Endothelial cell of umbilical vein (primary cell): ENCODE measurements at regions not wholly inside any gene's neighbourhood (a gene's known extent, or its start where the extent isn't known, plus 50 kb on each side); places are given as distances from the start of the nearest gene placed in this dataset.

Source experiments
- BruUV-seq: library from RNA; stranded (reverse); fragments of 400-500 nt; replicated peaks from 2 replicates; lab custom pipeline; 2021; lab: Mats Ljungman, UMichigan
- CTCF ChIA-PET: fragments of 300-600, 350-600 bp; sonication (Branson Sonifier 250); formaldehyde crosslinking; loops from one replicate; lab custom pipeline; 2021; ENCODE audit warnings: antibody characterized with exemption, inconsistent platforms; lab: Charles Lee
- POLR2A ChIA-PET: fragments of 300-600, 350-600 bp; sonication (Branson Sonifier 250); formaldehyde crosslinking; loops from one replicate; lab custom pipeline; 2021; ENCODE audit warnings: antibody characterized with exemption, inconsistent platforms; lab: Charles Lee
- DNase-seq: peaks from one replicate; pipeline ENCODE4 v3.0.0-alpha.2; 2011; ENCODE audit warnings: low read depth, low spot score
- FAIRE-seq: peaks from 2 replicates; lab custom pipeline; 2011; peaks lifted over from hg19 to GRCh38; lab: Jason Lieb, UNC
- H2AFZ ChIP-seq: 2 replicates; pipeline ENCODE4 v1.6.0; 2012; ENCODE audit warnings: low read depth, low read length, control low read depth, inconsistent platforms
- H3K27ac ChIP-seq: 2 replicates; pipeline ENCODE4 v1.5.1; 2011; ENCODE audit warnings: low read depth, mild to moderate bottlenecking, control low read depth, low read length, moderate library complexity; ENCODE audit not compliant: insufficient read depth
- H3K27me3 ChIP-seq, 2 experiments: 2 replicates each; pipeline versions ENCODE4 v1.6.0 to v1.6.1; 2011; ENCODE audit warnings: low read length in 2 of 2, mixed read lengths in 1 of 2; ENCODE audit not compliant: control insufficient read depth in 2 of 2, insufficient read depth in 2 of 2
- H3K36me3 ChIP-seq, 2 experiments: 2 replicates in 1 of 2; 3 replicates in 1 of 2; pipeline ENCODE4 v1.5.1; 2011; ENCODE audit warnings: low read length in 2 of 2, mild to moderate bottlenecking in 1 of 2, moderate library complexity in 1 of 2; ENCODE audit not compliant: control insufficient read depth in 2 of 2, insufficient read depth in 2 of 2; ENCODE audit errors: extremely low read depth in 1 of 2
- H3K4me1 ChIP-seq: 3 replicates; pipeline ENCODE4 v1.5.1; 2011; ENCODE audit warnings: mild to moderate bottlenecking, low read length; ENCODE audit not compliant: control insufficient read depth, insufficient read depth; ENCODE audit errors: extremely low read depth
- H3K4me2 ChIP-seq: 2 replicates; pipeline ENCODE4 v1.6.1; 2011; ENCODE audit warnings: low read length, control low read depth, mixed read lengths; ENCODE audit not compliant: insufficient read depth
- H3K4me3 ChIP-seq, 3 experiments: fragments of 200-600 bp in 1 of 3; sonication (generic), shearing (Covaris generic) in 1 of 3; replicated peaks in 1 of 3; 2 replicates each; pipeline ENCODE4 v1.5.1; 2011 to 2016; ENCODE audit warnings: control low read depth in 3 of 3, low read length in 3 of 3, mild to moderate bottlenecking in 2 of 3, inconsistent platforms in 1 of 3, low read depth in 1 of 3, moderate library complexity in 1 of 3; ENCODE audit not compliant: insufficient read depth in 1 of 3
- H3K79me2 ChIP-seq: 2 replicates; pipeline ENCODE4 v1.6.0; 2012; ENCODE audit warnings: low read length, inconsistent platforms; ENCODE audit not compliant: control insufficient read depth, insufficient read depth
- H3K9ac ChIP-seq: replicated peaks from 2 replicates; pipeline ENCODE3; 2011; ENCODE audit warnings: low read length, control low read depth; ENCODE audit not compliant: insufficient read depth; ENCODE audit errors: extremely low read depth
- H3K9me1 ChIP-seq: replicated peaks from 3 replicates; pipeline ENCODE4 v1.6.0; 2011; ENCODE audit warnings: mild to moderate bottlenecking, low read length; ENCODE audit not compliant: control insufficient read depth, insufficient read depth; ENCODE audit errors: extremely low read depth
- H3K9me3 ChIP-seq: replicated peaks from 2 replicates; pipeline ENCODE4 v1.5.1; 2012; ENCODE audit warnings: low read length, inconsistent platforms; ENCODE audit not compliant: control insufficient read depth, insufficient read depth
- H4K20me1 ChIP-seq: replicated peaks from 2 replicates; pipeline ENCODE3; 2011; ENCODE audit warnings: mild to moderate bottlenecking, low read length; ENCODE audit not compliant: control insufficient read depth, insufficient read depth; ENCODE audit errors: extremely low read depth
- CTCF ChIP-seq, 2 donors: IDR thresholded peaks; 1 replicate in 1 of 2; 2 replicates in 1 of 2; pipeline ENCODE4 v1.5.1; 2011; ENCODE audit warnings: low read length in 2 of 2, mild to moderate bottlenecking in 2 of 2, moderate library complexity in 2 of 2, control low read depth in 1 of 2, inconsistent platforms in 1 of 2, low read depth in 1 of 2; ENCODE audit not compliant: insufficient read depth in 1 of 2; ENCODE audit errors: extremely low read depth in 1 of 2
- EZH2 ChIP-seq: IDR thresholded peaks from 2 replicates; pipeline ENCODE4 v1.6.1; 2012; ENCODE audit warnings: borderline replicate concordance, low read depth, mild to moderate bottlenecking, moderate library complexity, low read length, inconsistent platforms; ENCODE audit not compliant: severe bottlenecking
- FOS ChIP-seq: IDR thresholded peaks from 2 replicates; pipeline ENCODE4 v1.6.1; 2011; ENCODE audit warnings: mild to moderate bottlenecking, low read length, moderate library complexity, borderline replicate concordance; ENCODE audit not compliant: insufficient read depth
- GATA2 ChIP-seq: IDR thresholded peaks from 2 replicates; pipeline ENCODE4 v1.7.0; 2011; ENCODE audit warnings: low read depth, mild to moderate bottlenecking, moderate library complexity, mixed read lengths, low read length; ENCODE audit not compliant: insufficient read length, insufficient read depth
- JUN ChIP-seq: IDR thresholded peaks from 2 replicates; pipeline ENCODE4 v1.6.1; 2011; ENCODE audit warnings: borderline replicate concordance, low read depth; ENCODE audit not compliant: insufficient read length, insufficient read depth
- MYC ChIP-seq: IDR thresholded peaks from one replicate; pipeline ENCODE4 v1.6.1; 2011; ENCODE audit warnings: mild to moderate bottlenecking, low read depth, low read length
- POLR2A ChIP-seq: IDR thresholded peaks from 2 replicates; pipeline ENCODE4 v1.6.1; 2012; ENCODE audit warnings: low read depth, mild to moderate bottlenecking, control low read depth, low read length
- POLR2AphosphoS5 ChIP-seq: IDR thresholded peaks from 2 replicates; pipeline ENCODE4 v1.6.1; 2012; ENCODE audit warnings: low read depth, mild to moderate bottlenecking, control low read depth, low read length, moderate library complexity; ENCODE audit not compliant: insufficient read depth
- dilution Hi-C: fragments of 300-500 bp; cut with MboI; formaldehyde crosslinking; loops from one replicate; pipeline ENCODE4 v1.15.0; 2019; ENCODE audit warnings: low sequenced_read_pairs; ENCODE audit not compliant: extremely low pct_ligation_motif_present
- intact Hi-C: fragments of 100-400 bp; cut with micrococcal nuclease; formaldehyde crosslinking; loops from one replicate; pipeline ENCODE4 v1.10.0; 2022
- TF ChIP-seq, protein P1 (sequence below): IDR thresholded peaks from 2 replicates; pipeline ENCODE4 v1.6.1; 2011; ENCODE audit not compliant: insufficient read depth, insufficient read length

- CTCF ChIA-PET: interaction anchor here (1.2 kb wide), 1 partner anchor 142 kb away, joined by 4 read pairs; no protein-coding TSS in a partner anchor
- H3K4me2 ChIP-seq: no peak overlapping the region
- H3K9ac ChIP-seq: no peak overlapping the region
These were observed 58.7 kb downstream of the XCL2 start for GRCh38 chr1:168485048-168485447.

More at GRCh38 chr1:168485048-168485447, 58.7 kb downstream of the XCL2 start:
- Histone ChIP-seq H2AFZ (no peak overlapping the region), H3K27ac (no peak overlapping the region), H3K4me1 (no peaks in the 10 kb centered on the region), H3K4me3 (no peak overlapping the region), H4K20me1 (no peaks in the 10 kb centered on the region), H3K9me1 (no peaks in the 10 kb centered on the region), H3K9me3 (no peaks in the 10 kb centered on the region), H3K36me3 (no peaks in the 10 kb centered on the region), H3K79me2 (no peaks in the 10 kb centered on the region), H3K27me3 (no peaks in the 10 kb centered on the region)
- dilution Hi-C loops (no loop called here), intact Hi-C loops (no loop called here)
- POLR2A ChIA-PET: no interaction called here
- BruUV-seq: no TSS peak
- DNase-seq (no peak), FAIRE-seq (peak; percentile 18)
- TF ChIP-seq FOS (no peak), GATA2 (no peak), CTCF (IDR thresholded peaks at IDR 0.05; ENCODE audit: extremely low read depth in 1 of 2, insufficient read depth in 1 of 2, low read depth in 1 of 2, low read length in 2 of 2) (no peak), POLR2A (no peak), EZH2 (no peak), JUN (no peak), MYC (no peak), POLR2AphosphoS5 (no peak)
- TF ChIP-seq, protein P1, sequence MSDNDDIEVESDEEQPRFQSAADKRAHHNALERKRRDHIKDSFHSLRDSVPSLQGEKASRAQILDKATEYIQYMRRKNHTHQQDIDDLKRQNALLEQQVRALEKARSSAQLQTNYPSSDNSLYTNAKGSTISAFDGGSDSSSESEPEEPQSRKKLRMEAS: no peak
